ENCODE measurements at regions not wholly inside any gene's neighbourhood (a gene's known extent, or its start where the extent isn't known, plus 50 kb on each side); places are given as distances from the start of the nearest gene placed in this dataset.

DNA sequence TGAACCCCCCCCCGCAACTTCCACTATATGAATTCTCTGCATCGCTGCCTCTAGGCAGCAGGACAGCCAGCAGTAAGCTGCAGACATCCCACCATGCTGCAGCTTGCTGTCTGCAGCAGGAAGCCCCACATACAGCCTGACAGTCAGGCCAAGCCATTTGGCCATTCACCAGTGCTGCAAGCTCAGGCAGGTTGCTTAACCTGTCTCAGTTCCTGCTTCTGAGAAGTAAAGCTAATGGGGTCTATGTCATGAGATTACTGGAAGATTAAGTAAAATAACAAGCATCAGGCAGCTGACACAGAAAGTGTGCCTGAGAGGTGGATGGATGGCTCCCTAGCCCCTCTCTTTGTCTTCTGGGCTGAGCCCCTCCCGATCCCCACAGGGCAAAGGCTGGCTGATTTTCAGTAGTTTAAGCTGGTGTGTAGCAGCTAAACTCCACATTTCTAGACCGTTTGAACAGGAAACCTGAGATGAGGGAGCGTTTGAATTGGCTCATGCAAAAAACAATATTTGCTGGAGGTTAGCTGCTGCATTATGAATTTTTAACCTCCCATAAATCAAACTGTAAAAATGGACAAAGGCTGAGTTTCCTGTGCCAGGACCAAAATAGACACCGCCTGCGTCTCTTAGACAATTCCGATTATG, 193.8 kb upstream of the ARL4C start:
- TF ChIP-seq POLR2A (IDR thresholded peaks at IDR 0.05; ENCODE audit: low read depth), result no peak
- TF ChIP-seq CTCF (IDR thresholded peaks at IDR 0.05), result no peak

Data from esophagus muscularis mucosa (tissue), 3 donors.